Hematopoietic multipotent progenitor cell treated with erythropoietin and hydrocortisone succinate and interleukin-3 and kit ligand, for 17 days (in vitro differentiated cells): ENCODE measurements at regions not wholly inside any gene's neighbourhood (a gene's known extent, or its start where the extent isn't known, plus 50 kb on each side); places are given as distances from the start of the nearest gene placed in this dataset.

Experiments used
- DNase-seq: peaks from one replicate; pipeline ENCODE4 v3.0.0-alpha.2; 2015; ENCODE audit warnings: low spot score

GRCh38 chr5:145360936-145361335 lies 474.2 kb downstream of the PRELID2 start:
- no peak for DNase-seq

- DNase-seq = no peak
Observed at GRCh38 chr5:145350513-145350912, 484.6 kb downstream of the PRELID2 start.

GRCh38 chr5:145347026-145347616 lies 488.0 kb downstream of the PRELID2 start:
- DNase-seq = no peak

- no peak for DNase-seq
Observed at GRCh38 chr5:145345511-145346287, 489.4 kb downstream of the PRELID2 start.

GRCh38 chr5:145341842-145342241 lies 493.3 kb downstream of the PRELID2 start:
- no peak for DNase-seq

- DNase-seq = no peak
Observed at GRCh38 chr5:145340099-145340498, 495.0 kb downstream of the PRELID2 start.

GRCh38 chr5:145324767-145325479 lies 510.2 kb downstream of the PRELID2 start:
- no peak for DNase-seq

GRCh38 chr5:145324101-145324500 lies 511.0 kb downstream of the PRELID2 start:
- DNase-seq = no peak

GRCh38 chr5:145316282-145316681 lies 518.9 kb downstream of the PRELID2 start:
- no peak for DNase-seq

- DNase-seq = no peak
Observed at GRCh38 chr5:145307866-145308382, 527.2 kb downstream of the PRELID2 start.

GRCh38 chr5:145295236-145295835 lies 539.8 kb downstream of the PRELID2 start:
- DNase-seq = no peak

- DNase-seq = no peak
Observed at GRCh38 chr5:145294331-145294730, 540.8 kb downstream of the PRELID2 start.

- DNase-seq = no peak
Observed at GRCh38 chr5:145293716-145294115, 541.4 kb downstream of the PRELID2 start.

GRCh38 chr5:145292278-145292677 lies 542.9 kb downstream of the PRELID2 start:
- DNase-seq = no peak

GRCh38 chr5:145283141-145283810 lies 551.9 kb downstream of the PRELID2 start:
- no peak for DNase-seq

GRCh38 chr5:145280806-145281205 lies 554.3 kb downstream of the PRELID2 start:
- DNase-seq = no peak

- DNase-seq = no peak
Observed at GRCh38 chr5:145280214-145280613, 554.9 kb downstream of the PRELID2 start.

GRCh38 chr5:145260670-145261069 lies 574.5 kb downstream of the PRELID2 start:
- DNase-seq = no peak

- no peak for DNase-seq
Observed at GRCh38 chr5:145247745-145248040, 587.4 kb downstream of the PRELID2 start.

- DNase-seq = no peak
Observed at GRCh38 chr5:145246961-145247744, 588.0 kb downstream of the PRELID2 start.

GRCh38 chr5:145246379-145246778 lies 588.8 kb downstream of the PRELID2 start:
- DNase-seq = no peak
